ENCODE measurements at regions not wholly inside any gene's neighbourhood (a gene's known extent, or its start where the extent isn't known, plus 50 kb on each side); places are given as distances from the start of the nearest gene placed in this dataset.

DNA sequence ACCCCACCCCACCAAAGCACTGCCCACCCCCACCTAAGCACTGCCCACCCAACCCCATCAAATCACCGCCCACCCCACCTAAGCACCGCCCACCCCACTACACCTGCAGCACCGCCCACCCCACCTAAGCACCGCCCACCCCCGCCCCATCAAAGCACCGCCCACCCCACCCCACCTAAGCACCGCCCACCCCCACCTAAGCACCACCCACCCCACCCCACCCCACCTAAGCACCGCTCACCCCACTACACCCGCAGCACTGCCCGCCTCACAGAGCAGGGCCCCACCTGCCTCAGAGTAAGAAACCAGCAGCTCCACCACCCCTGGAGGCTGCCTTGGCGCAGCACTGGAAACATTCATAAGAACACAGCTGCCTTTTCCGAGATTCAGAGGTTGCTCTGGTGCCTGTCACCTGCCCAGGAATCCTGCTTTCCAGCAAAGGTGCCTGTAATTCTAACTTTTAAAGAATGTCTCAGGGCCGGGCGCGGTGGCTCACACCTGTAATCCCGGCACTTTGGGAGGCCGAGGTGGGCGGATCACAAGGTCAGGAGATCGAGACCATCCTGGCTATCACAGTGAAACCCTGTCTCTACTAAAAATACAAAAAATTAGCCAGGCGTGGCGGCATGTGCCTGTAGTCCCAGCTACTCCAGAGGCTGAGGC lies 148.2 kb downstream of the BMP7 start:
- Histone ChIP-seq H3K27ac (no peak overlapping the region), H3K4me1 (replicated peaks) (no peaks in the 10 kb centered on the region), H3K9me3 (replicated peaks) (no peaks in the 10 kb centered on the region), H3K27me3 (replicated peaks) (no peaks in the 10 kb centered on the region), H3K36me3 (no peaks in the 10 kb centered on the region), H3K4me3 (no peak overlapping the region)
- DNase-seq (ENCODE audit: low read depth in 1 of 2, low spot score in 2 of 2) = no peak

Data from SJSA1 (cell line).